ENCODE measurements at regions not wholly inside any gene's neighbourhood (a gene's known extent, or its start where the extent isn't known, plus 50 kb on each side); places are given as distances from the start of the nearest gene placed in this dataset.

GRCh38 chr5:28809811-28810750 lies 1771.7 kb upstream of the CDH9 start:
- WGBS, 2 experiments (ENCODE audit: extremely low coverage in 1 of 2, insufficient coverage in 1 of 2, insufficient read length in 1 of 2, insufficient replicate concordance in 2 of 2, low coverage in 1 of 2, low lambda C conversion rate in 2 of 2, missing lambda C conversion rate in 1 of 2) = 93% methylated on average over 44 of the region's 56 CpGs; no CpG with 5 or more reads in 1 of the 2 experiments
- Histone ChIP-seq H3K4me3 (ENCODE audit: extremely low read depth in 1 of 4, insufficient read depth in 2 of 4, low read depth in 3 of 4, low read length in 4 of 4) (no peak overlapping the region), H3K4me1 (replicated peaks in 1 of 4; ENCODE audit: control insufficient read depth in 3 of 4, insufficient read depth in 4 of 4, low read length in 3 of 4) (no peaks in the 10 kb centered on the region), H3K4me2 (ENCODE audit: insufficient read depth in 1 of 2, low read depth in 2 of 2, low read length in 2 of 2) (no peak overlapping the region), H3K27me3 (replicated peaks in 1 of 4; ENCODE audit: control insufficient read depth in 3 of 4, extremely low read depth in 1 of 4, insufficient read depth in 3 of 4, low read length in 3 of 4) (no peaks in the 10 kb centered on the region), H3K14ac (ENCODE audit: insufficient read length) (no peak overlapping the region), H3K9me3 (ENCODE audit: insufficient read depth in 2 of 2, low read depth in 1 of 2, low read length in 1 of 2) (peaks cover 0 to 7% of the 10 kb centered on the region in 2 experiments; a peak in 1 of 4 replicates), H2AFZ (ENCODE audit: low read length) (peak overlapping the region; percentile 88; the same call in 1 of the 2 replicates), H3K18ac (ENCODE audit: extremely low read depth, low read length) (no peak overlapping the region), H2AK5ac (ENCODE audit: low read depth, low read length) (no peak overlapping the region), H2BK5ac (ENCODE audit: low read depth, low read length) (no peak overlapping the region), H3K9ac (replicated peaks in 1 of 4; ENCODE audit: extremely low read depth in 1 of 4, low read depth in 3 of 4, low read length in 3 of 4) (no peak overlapping the region), H4K20me1 (replicated peaks in 1 of 2; ENCODE audit: control insufficient read depth in 1 of 2, insufficient read depth in 2 of 2, low read length in 2 of 2) (no peaks in the 10 kb centered on the region), H4K91ac (replicated peaks; ENCODE audit: insufficient read length, low read length) (no peak overlapping the region), H3K4ac (replicated peaks; ENCODE audit: insufficient read length, low read depth, low read length) (no peak overlapping the region), H3K79me1 (ENCODE audit: low read depth, low read length) (no peaks in the 10 kb centered on the region), H3K56ac (replicated peaks; ENCODE audit: insufficient read length, low read depth, low read length) (no peak overlapping the region), H4K8ac (ENCODE audit: extremely low read depth, insufficient read depth, low read length) (peak overlapping the region; percentile 65), H2BK12ac (ENCODE audit: low read depth, low read length) (no peak overlapping the region), H3K23me2 (ENCODE audit: low read depth, low read length) (no peaks in the 10 kb centered on the region), H4K5ac (ENCODE audit: insufficient read length, low read depth, low read length) (no peak overlapping the region), H2BK120ac (replicated peaks; ENCODE audit: low read depth, low read length) (no peak overlapping the region), H3K36me3 (ENCODE audit: control insufficient read depth in 2 of 4, insufficient read depth in 4 of 4, low read length in 3 of 4) (no peaks in the 10 kb centered on the region), H3K27ac (ENCODE audit: low read depth, low read length) (no peak overlapping the region), H3K23ac (ENCODE audit: insufficient read length) (no peak overlapping the region), H2BK15ac (ENCODE audit: low read length) (no peak overlapping the region), H3K79me2 (ENCODE audit: control insufficient read depth in 1 of 2, insufficient read depth in 2 of 2, low read length in 2 of 2) (no peaks in the 10 kb centered on the region), H2BK20ac (ENCODE audit: low read length) (no peak overlapping the region)
- no peak for FAIRE-seq
- ChIA-PET CTCF (ENCODE audit: partially characterized antibody) (interaction anchor here (0.7 to 1.5 kb wide), 6 partner anchors 9 to 229 kb away, joined by 3 to 4 read pairs (median 4); no protein-coding TSS in a partner anchor), POLR2A (ENCODE audit: partially characterized antibody) (interaction anchor here (0.6 kb wide), 1 partner anchor 550 kb away, joined by 3 read pairs; no protein-coding TSS in a partner anchor)
- DNase-seq (ENCODE audit: low read depth in 1 of 2, low spot score in 2 of 2) = no peak
- TF ChIP-seq RFX5 (IDR thresholded peaks at IDR 0.05; ENCODE audit: borderline replicate concordance, low read depth, low read length) = no peak
- no peak for TF ChIP-seq ASH2L (IDR thresholded peaks at IDR 0.05; ENCODE audit: low read length)
- TF ChIP-seq SP2 (IDR thresholded peaks at IDR 0.05; ENCODE audit: low read length) = no peak
- no peak for TF ChIP-seq BRCA1 (IDR thresholded peaks at IDR 0.05; ENCODE audit: low read depth, low read length)
- no peak for TF ChIP-seq YY1 (IDR thresholded peaks at IDR 0.05; ENCODE audit: low read depth, low read length)
- TF ChIP-seq E2F6 (IDR thresholded peaks at IDR 0.05) = no peak
- TF ChIP-seq SAP30 (IDR thresholded peaks at IDR 0.05; ENCODE audit: insufficient read depth, insufficient replicate concordance, low read length) = no peak
- no peak for TF ChIP-seq TAF1 (IDR thresholded peaks at IDR 0.05; ENCODE audit: low read depth, low read length)
- TF ChIP-seq USF2 (IDR thresholded peaks at IDR 0.05; ENCODE audit: low read length) = no peak
- TF ChIP-seq SUZ12 (IDR thresholded peaks at IDR 0.05; ENCODE audit: low read length) = no peak

Measured in H1 (cell line).